ENCODE measurements at regions not wholly inside any gene's neighbourhood (a gene's known extent, or its start where the extent isn't known, plus 50 kb on each side); places are given as distances from the start of the nearest gene placed in this dataset.

DNA sequence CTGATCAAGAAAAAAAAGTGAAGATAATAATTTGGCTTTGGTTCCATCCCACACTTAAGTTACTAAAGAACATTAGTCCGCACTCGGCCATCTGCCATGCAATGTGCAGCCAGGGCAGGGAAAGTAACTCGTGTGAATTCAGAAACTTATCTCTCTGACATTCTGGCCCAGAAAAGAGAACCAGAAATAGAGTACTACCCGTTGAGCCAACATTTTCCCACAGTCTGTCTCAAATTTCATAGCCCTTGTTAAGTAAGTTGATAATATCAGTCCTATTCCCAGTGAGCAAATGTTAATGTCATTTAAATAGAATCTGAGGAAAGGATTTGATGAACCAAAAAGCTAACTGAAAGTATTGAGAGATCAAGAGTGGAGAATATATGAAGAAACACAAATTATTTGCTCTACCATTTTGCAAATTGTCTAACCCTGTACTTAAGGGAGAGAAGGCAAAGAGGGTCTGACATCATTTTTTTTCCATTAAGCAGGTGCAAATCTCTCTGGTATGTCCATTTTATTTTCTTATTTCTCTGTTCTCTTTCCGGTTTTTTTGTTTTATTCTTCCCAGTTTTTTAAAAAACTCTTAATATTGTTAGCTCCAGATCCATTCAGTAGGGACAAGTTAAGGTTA, 156.3 kb downstream of the NDFIP2 start:
- Histone ChIP-seq H3K9ac (ENCODE audit: low read depth, low read length) (no peak overlapping the region), H3K4me2 (ENCODE audit: low read depth, low read length) (no peak overlapping the region), H2AK5ac (ENCODE audit: low read depth, low read length) (no peak overlapping the region), H3K27me3 (ENCODE audit: control insufficient read depth, insufficient read depth, low read length) (no peaks in the 10 kb centered on the region), H3K56ac (ENCODE audit: extremely low read depth, insufficient read depth, low read length) (no peak overlapping the region), H3K18ac (ENCODE audit: low read depth, low read length) (no peak overlapping the region), H3K79me1 (ENCODE audit: low read depth in 1 of 2, low read length in 2 of 2) (no peaks in the 10 kb centered on the region), H3K36me3 (ENCODE audit: control insufficient read depth, insufficient read depth, low read length) (no peaks in the 10 kb centered on the region), H3K4ac (ENCODE audit: low read depth, low read length) (no peak overlapping the region), H2BK5ac (ENCODE audit: low read depth, low read length, poor library complexity, severe bottlenecking) (no peak overlapping the region), H2BK15ac (ENCODE audit: low read depth, low read length) (no peak overlapping the region), H3K27ac (ENCODE audit: insufficient read depth, low read length) (no peak overlapping the region), H3K14ac (replicated peaks; ENCODE audit: low read depth, low read length) (no peak overlapping the region), H3K23ac (ENCODE audit: low read depth, low read length) (no peak overlapping the region), H2BK20ac (ENCODE audit: low read depth, low read length) (no peak overlapping the region), H4K5ac (ENCODE audit: low read depth, low read length) (no peak overlapping the region), H2AFZ (replicated peaks; ENCODE audit: low read length, poor library complexity) (no peak overlapping the region), H3K4me1 (ENCODE audit: control insufficient read depth, insufficient read depth, low read length) (no peaks in the 10 kb centered on the region), H4K20me1 (ENCODE audit: insufficient read depth, low read length) (no peaks in the 10 kb centered on the region), H2AK9ac (replicated peaks; ENCODE audit: low read depth, low read length, poor library complexity) (no peak overlapping the region), H3K4me3 (ENCODE audit: insufficient read depth, low read depth, low read length) (no peak overlapping the region), H4K91ac (ENCODE audit: insufficient read depth, low read depth, low read length) (no peak overlapping the region), H4K8ac (ENCODE audit: low read depth in 2 of 2, low read length in 2 of 2) (no peak overlapping the region), H2BK120ac (ENCODE audit: low read depth, low read length) (no peak overlapping the region), H3K9me3 (ENCODE audit: control insufficient read depth, insufficient read depth, low read length) (no peaks in the 10 kb centered on the region), H3K9me1 (ENCODE audit: insufficient read depth, low read length) (no peaks in the 10 kb centered on the region)
- no CpG with 5 or more reads among the region's 5 CpGs for WGBS, 2 experiments (ENCODE audit: extremely low coverage in 2 of 2, insufficient read length in 1 of 2)
- CTCF ChIA-PET: interaction anchor here (0.6 kb wide), 1 partner anchor 1625 kb away, joined by 3 read pairs; no protein-coding TSS in a partner anchor
- in situ Hi-C loops (cut with MboI; ENCODE audit: low sequenced_read_pairs) (no loop called here), intact Hi-C loops (cut with micrococcal nuclease) (no loop called here), dilution Hi-C loops (cut with HindIII; ENCODE audit: low sequenced_read_pairs, unreplicated experiment) (no loop called here)
- POLR2A ChIA-PET (ENCODE audit: unreplicated experiment): no interaction called here
- no peak for DNase-seq
- TF ChIP-seq, protein P1, sequence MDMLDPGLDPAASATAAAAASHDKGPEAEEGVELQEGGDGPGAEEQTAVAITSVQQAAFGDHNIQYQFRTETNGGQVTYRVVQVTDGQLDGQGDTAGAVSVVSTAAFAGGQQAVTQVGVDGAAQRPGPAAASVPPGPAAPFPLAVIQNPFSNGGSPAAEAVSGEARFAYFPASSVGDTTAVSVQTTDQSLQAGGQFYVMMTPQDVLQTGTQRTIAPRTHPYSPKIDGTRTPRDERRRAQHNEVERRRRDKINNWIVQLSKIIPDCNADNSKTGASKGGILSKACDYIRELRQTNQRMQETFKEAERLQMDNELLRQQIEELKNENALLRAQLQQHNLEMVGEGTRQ (IDR thresholded peaks at IDR 0.05; ENCODE audit: low read depth, low read length): no peak
- TF ChIP-seq NFE2L2 (IDR thresholded peaks at IDR 0.05; ENCODE audit: low read depth, low read length): no peak
- no peak for TF ChIP-seq SMC3 (IDR thresholded peaks at IDR 0.05; ENCODE audit: low read depth, low read length)
- TF ChIP-seq RAD21 (IDR thresholded peaks at IDR 0.05; ENCODE audit: low read length): no peak
- no peak for TF ChIP-seq FOS (IDR thresholded peaks at IDR 0.05; ENCODE audit: low read depth, low read length)
- TF ChIP-seq MAFK (IDR thresholded peaks at IDR 0.05; ENCODE audit: low read depth, low read length): no peak
- TF ChIP-seq POLR2A (IDR thresholded peaks at IDR 0.05; ENCODE audit: low read depth, low read length): no peak
- ATAC-seq (ENCODE audit: low read depth): no peak
- BruUV-seq (replicated peaks): no TSS peak

Data from IMR-90 (cell line).